SKM-1 treated with dmso at 0.1 percent for 144 hours (cell line): ENCODE measurements at regions not wholly inside any gene's neighbourhood (a gene's known extent, or its start where the extent isn't known, plus 50 kb on each side); places are given as distances from the start of the nearest gene placed in this dataset.

Experiments used
- DNase-seq: peaks from one replicate; lab custom pipeline; 2025; ENCODE audit not compliant: unreplicated experiment; lab: John Stamatoyannopoulos, UW

- no peak for DNase-seq
These were observed 136.1 kb downstream of the TNFSF18 start for GRCh38 chr1:172914501-172915144.

- no peak for DNase-seq
These were observed 135.5 kb downstream of the TNFSF18 start for GRCh38 chr1:172915271-172915670.

GRCh38 chr1:172916116-172916515 is 134.6 kb downstream of the TNFSF18 start:
- DNase-seq: no peak

- DNase-seq: no peak
These were observed 132.8 kb downstream of the TNFSF18 start for GRCh38 chr1:172917972-172918371.

- no peak for DNase-seq
These were observed 132.3 kb downstream of the TNFSF18 start for GRCh38 chr1:172918478-172918877.

- no peak for DNase-seq
These were observed 124.7 kb downstream of the TNFSF18 start for GRCh38 chr1:172926070-172926469.

- no peak for DNase-seq
These were observed 122.3 kb downstream of the TNFSF18 start for GRCh38 chr1:172928412-172928811.

- no peak for DNase-seq
These were observed 121.7 kb downstream of the TNFSF18 start for GRCh38 chr1:172929006-172929405.

GRCh38 chr1:172930142-172930541 is 120.6 kb downstream of the TNFSF18 start:
- no peak for DNase-seq

- no peak for DNase-seq
These were observed 119.4 kb downstream of the TNFSF18 start for GRCh38 chr1:172931340-172931739.

GRCh38 chr1:172931761-172932160 is 119.0 kb downstream of the TNFSF18 start:
- no peak for DNase-seq

- no peak for DNase-seq
These were observed 117.8 kb downstream of the TNFSF18 start for GRCh38 chr1:172932981-172933380.

GRCh38 chr1:172934417-172934762 is 116.4 kb downstream of the TNFSF18 start:
- no peak for DNase-seq

- no peak for DNase-seq
These were observed 115.6 kb downstream of the TNFSF18 start for GRCh38 chr1:172935062-172935592.

- DNase-seq: no peak
These were observed 114.6 kb downstream of the TNFSF18 start for GRCh38 chr1:172936088-172936645.

GRCh38 chr1:172938681-172939080 is 112.1 kb downstream of the TNFSF18 start:
- no peak for DNase-seq

GRCh38 chr1:172939475-172939874 is 111.3 kb downstream of the TNFSF18 start:
- peak; percentile 44 for DNase-seq

- no peak for DNase-seq
These were observed 110.4 kb downstream of the TNFSF18 start for GRCh38 chr1:172940174-172940855.

- no peak for DNase-seq
These were observed 109.3 kb downstream of the TNFSF18 start for GRCh38 chr1:172941471-172941870.

GRCh38 chr1:172941945-172942344 is 108.8 kb downstream of the TNFSF18 start:
- DNase-seq: no peak

GRCh38 chr1:172943138-172943537 is 107.6 kb downstream of the TNFSF18 start:
- peak; percentile 29 for DNase-seq

- no peak for DNase-seq
These were observed 105.8 kb downstream of the TNFSF18 start for GRCh38 chr1:172944931-172945330.
